ENCODE measurements at regions not wholly inside any gene's neighbourhood (a gene's known extent, or its start where the extent isn't known, plus 50 kb on each side); places are given as distances from the start of the nearest gene placed in this dataset.

DNA sequence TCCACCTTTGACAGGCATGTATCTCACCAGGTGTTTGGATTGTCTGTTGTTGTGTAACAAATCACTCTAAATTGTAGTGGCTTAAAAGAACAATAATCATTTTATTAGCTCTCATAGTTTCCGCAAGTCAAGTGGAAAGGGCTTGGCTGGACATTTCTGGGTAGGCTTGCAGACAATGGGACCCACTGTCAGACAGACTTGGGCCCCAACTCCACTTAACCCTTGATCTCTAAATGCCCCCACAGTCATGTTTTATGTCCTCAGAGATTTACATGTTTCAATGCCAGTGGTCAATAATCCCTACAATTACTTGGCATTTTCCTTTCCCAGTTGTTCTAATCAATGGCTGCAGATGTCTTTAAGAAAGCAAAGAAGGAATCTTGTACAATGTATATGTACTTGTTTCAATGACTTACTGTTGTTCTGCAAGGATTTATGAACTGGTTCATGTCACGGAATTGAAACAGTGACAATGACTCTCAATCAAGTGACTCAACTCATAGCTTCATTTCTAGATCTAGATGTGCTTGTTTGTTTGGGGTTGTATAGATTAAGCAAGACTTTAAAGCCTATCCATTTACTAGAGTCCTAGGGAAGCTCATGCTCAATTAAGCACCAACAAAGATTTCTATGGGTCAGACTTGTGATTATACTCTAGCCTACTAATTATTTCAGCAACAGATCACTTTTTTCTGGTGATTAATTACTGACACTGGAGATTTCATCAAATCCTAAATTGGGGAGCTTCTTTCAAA lies 510.1 kb upstream of the NBEA start:
- Histone ChIP-seq H3T11ph (ENCODE audit: low read length) (no peak overlapping the region), H2BK120ac (ENCODE audit: low read depth, low read length, poor library complexity, severe bottlenecking) (no peak overlapping the region), H3K4ac (ENCODE audit: low read depth, low read length) (no peak overlapping the region), H3K4me2 (ENCODE audit: insufficient read depth, insufficient read length, low read length) (no peak overlapping the region), H3K18ac (ENCODE audit: insufficient read length, low read depth, low read length) (no peak overlapping the region), H3K79me1 (ENCODE audit: insufficient read depth, low read depth, low read length, poor library complexity, severe bottlenecking) (no peaks in the 10 kb centered on the region), H4K5ac (ENCODE audit: insufficient read length, low read depth, low read length) (no peak overlapping the region), H2AK5ac (ENCODE audit: insufficient read length, low read length) (no peak overlapping the region), H2AFZ (ENCODE audit: low read length) (no peak overlapping the region), H4K20me1 (ENCODE audit: control insufficient read depth, insufficient read depth, insufficient read length) (no peaks in the 10 kb centered on the region), H3K56ac (ENCODE audit: insufficient read length, low read depth, low read length) (no peak overlapping the region), H3K9me3 (ENCODE audit: control insufficient read depth, low read depth, low read length) (no peaks in the 10 kb centered on the region), H3K4me1 (ENCODE audit: insufficient read depth, low read length) (no peaks in the 10 kb centered on the region), H4K91ac (ENCODE audit: insufficient read length, low read depth, low read length) (no peak overlapping the region), H2BK5ac (ENCODE audit: insufficient read length, low read length) (no peak overlapping the region), H2BK20ac (ENCODE audit: low read depth, low read length, poor library complexity, severe bottlenecking) (no peak overlapping the region), H3K23ac (ENCODE audit: insufficient read length, low read depth, low read length) (no peak overlapping the region), H3K27ac (ENCODE audit: insufficient read length, low read depth, low read length) (no peak overlapping the region), H4K8ac (replicated peaks; ENCODE audit: insufficient read length, low read depth, low read length) (no peak overlapping the region), H2BK12ac (ENCODE audit: insufficient read length, low read depth, low read length) (no peak overlapping the region), H3K14ac (ENCODE audit: insufficient read depth, low read length) (no peak overlapping the region), H3K27me3 (ENCODE audit: insufficient read depth, low read length) (no peaks in the 10 kb centered on the region), H2BK15ac (ENCODE audit: low read depth, low read length) (no peak overlapping the region), H3K79me2 (ENCODE audit: insufficient read depth, low read length) (no peaks in the 10 kb centered on the region), H3K23me2 (ENCODE audit: insufficient read length, low read depth, low read length, poor library complexity, severe bottlenecking) (no peaks in the 10 kb centered on the region), H3K9ac (ENCODE audit: extremely low read depth, insufficient read length, low read length) (no peak overlapping the region)
- no CpG with 5 or more reads among the region's 2 CpGs for WGBS (ENCODE audit: extremely low coverage, insufficient read length, low lambda C conversion rate)
- Mint-ChIP-seq H3K4me1 (no peaks in the 10 kb centered on the region), H3K27me3 (ENCODE audit: low read depth) (no peaks in the 10 kb centered on the region), H3K9me3 (no peaks in the 10 kb centered on the region), H3K36me3 (ENCODE audit: insufficient read depth in 1 of 3, low read depth in 3 of 3) (no peaks in the 10 kb centered on the region), H3K4me3 (no peak overlapping the region), H3K27ac (no peak overlapping the region; a peak in 1 of 7 replicates)
- no peak for TF ChIP-seq CTCF (conservative IDR thresholded peaks at IDR 0.05)
- no peak for DNase-seq

Data from H9 (cell line).